Trophoblast cell (in vitro differentiated cells and primary cell): ENCODE measurements at regions not wholly inside any gene's neighbourhood (a gene's known extent, or its start where the extent isn't known, plus 50 kb on each side); places are given as distances from the start of the nearest gene placed in this dataset.

Experiments used
- DNase-seq, 2 donors: peaks; one replicate each; pipeline ENCODE4 v3.0.0-alpha.2; 2016
- H2AFZ ChIP-seq: 2 replicates; pipeline ENCODE4 v1.6.1; 2013; ENCODE audit warnings: low read length, moderate library complexity, mild to moderate bottlenecking; ENCODE audit not compliant: insufficient read depth, poor library complexity
- H2AK5ac ChIP-seq: 2 replicates; pipeline ENCODE4 v1.6.1; 2013; ENCODE audit warnings: mild to moderate bottlenecking, low read length
- H2BK120ac ChIP-seq: 2 replicates; pipeline ENCODE4 v1.6.1; 2013; ENCODE audit warnings: low read length, mild to moderate bottlenecking, moderate library complexity; ENCODE audit not compliant: insufficient read depth, poor library complexity
- H2BK12ac ChIP-seq: 2 replicates; pipeline ENCODE4 v1.6.1; 2013; ENCODE audit warnings: mild to moderate bottlenecking, low read length, moderate library complexity
- H2BK5ac ChIP-seq: 2 replicates; pipeline ENCODE4 v1.6.1; 2013; ENCODE audit warnings: low read length, low read depth, moderate library complexity, mild to moderate bottlenecking; ENCODE audit not compliant: poor library complexity
- H3K14ac ChIP-seq: 2 replicates; pipeline ENCODE4 v1.6.1; 2013; ENCODE audit warnings: mild to moderate bottlenecking, low read length
- H3K18ac ChIP-seq: 2 replicates; pipeline ENCODE4 v1.6.1; 2013; ENCODE audit warnings: mild to moderate bottlenecking, low read length
- H3K23ac ChIP-seq: 2 replicates; pipeline ENCODE4 v1.6.1; 2013; ENCODE audit warnings: low read length
- H3K27ac ChIP-seq: 2 replicates; pipeline ENCODE4 v1.5.1; 2013; ENCODE audit warnings: low read depth, mild to moderate bottlenecking, inconsistent platforms, low read length, moderate library complexity
- H3K27me3 ChIP-seq: 2 replicates; pipeline ENCODE4 v1.6.1; 2013; ENCODE audit warnings: inconsistent platforms, mild to moderate bottlenecking, low read length, moderate library complexity; ENCODE audit not compliant: insufficient read depth
- H3K36me3 ChIP-seq, 2 experiments: 1 replicate in 1 of 2; 2 replicates in 1 of 2; pipeline ENCODE4 v1.6.1; 2013; ENCODE audit warnings: low read length in 2 of 2, mild to moderate bottlenecking in 2 of 2, moderate library complexity in 1 of 2; ENCODE audit not compliant: insufficient read depth in 2 of 2, control insufficient read depth in 1 of 2
- H3K4ac ChIP-seq: 2 replicates; pipeline ENCODE4 v1.6.1; 2013; ENCODE audit warnings: low read depth, mild to moderate bottlenecking, low read length, moderate library complexity
- H3K4me1 ChIP-seq, 2 experiments: 1 replicate in 1 of 2; 2 replicates in 1 of 2; pipeline ENCODE4 v1.6.1; 2013; ENCODE audit warnings: low read length in 2 of 2, mild to moderate bottlenecking in 2 of 2, moderate library complexity in 1 of 2; ENCODE audit not compliant: insufficient read depth in 2 of 2, control insufficient read depth in 1 of 2
- H3K4me2 ChIP-seq: 2 replicates; pipeline ENCODE4 v1.6.1; 2013; ENCODE audit warnings: inconsistent platforms, mild to moderate bottlenecking, low read length, moderate library complexity
- H3K4me3 ChIP-seq: 2 replicates; pipeline ENCODE4 v1.5.1; 2013; ENCODE audit warnings: mild to moderate bottlenecking, low read depth, low read length, inconsistent platforms
- H3K79me1 ChIP-seq: one replicate; pipeline ENCODE4 v1.6.1; 2013; ENCODE audit warnings: low read length
- H3K79me2 ChIP-seq: 2 replicates; pipeline ENCODE4 v1.6.1; 2013; ENCODE audit warnings: low read length, mild to moderate bottlenecking; ENCODE audit not compliant: control insufficient read depth, insufficient read depth, poor library complexity
- H3K9ac ChIP-seq: 2 replicates; pipeline ENCODE4 v1.6.1; 2013; ENCODE audit warnings: mild to moderate bottlenecking, low read length
- H3K9me3 ChIP-seq: 2 replicates; pipeline ENCODE4 v1.6.1; 2013; ENCODE audit warnings: low read depth, mild to moderate bottlenecking, control low read depth, inconsistent platforms, low read length; ENCODE audit not compliant: insufficient read depth
- H4K12ac ChIP-seq: 2 replicates; pipeline ENCODE4 v1.6.1; 2013; ENCODE audit warnings: low read depth, mild to moderate bottlenecking, low read length, moderate library complexity
- H4K8ac ChIP-seq: 2 replicates; pipeline ENCODE4 v1.6.1; 2013; ENCODE audit warnings: low read depth, mild to moderate bottlenecking, low read length, moderate library complexity
- H4K91ac ChIP-seq: one replicate; pipeline ENCODE4 v1.6.1; 2013; ENCODE audit warnings: low read depth, mild to moderate bottlenecking, low read length, moderate library complexity
- WGBS: extraction: QIAGEN DNeasy Blood & Tissue Kit; methylation state at CpG from one replicate; pipeline ENCODE4 v1.1.7; 2013; ENCODE audit warnings: missing lambda C conversion rate; ENCODE audit not compliant: insufficient read length, insufficient coverage; ENCODE audit errors: extremely low coverage; 5-methylcytosine and 5-hydroxymethylcytosine counted together

- Histone ChIP-seq H3K27me3 (no peaks in the 10 kb centered on the region), H3K18ac (no peak overlapping the region), H4K91ac (no peak overlapping the region), H4K8ac (no peak overlapping the region), H3K79me1 (no peaks in the 10 kb centered on the region), H2AK5ac (no peak overlapping the region), H3K36me3 (no peaks in the 10 kb centered on the region), H3K9ac (no peak overlapping the region), H3K23ac (no peak overlapping the region), H3K4me1 (no peaks in the 10 kb centered on the region), H3K79me2 (no peaks in the 10 kb centered on the region), H3K4me2 (no peak overlapping the region), H3K9me3 (peaks cover 4% of the 10 kb centered on the region), H2BK12ac (no peak overlapping the region), H2AFZ (no peak overlapping the region), H4K12ac (no peak overlapping the region), H3K27ac (no peak overlapping the region), H3K4me3 (no peak overlapping the region), H3K14ac (no peak overlapping the region), H2BK120ac (no peak overlapping the region), H2BK5ac (no peak overlapping the region), H3K4ac (no peak overlapping the region)
- WGBS: no CpG with 5 or more reads among the region's 4 CpGs
- no peak for DNase-seq
Measured at GRCh38 chr3:87727783-87728182, 331.0 kb downstream of the CGGBP1 start.

- Histone ChIP-seq H3K27ac (no peak overlapping the region), H2BK5ac (no peak overlapping the region), H3K79me2 (no peaks in the 10 kb centered on the region), H2AFZ (no peak overlapping the region), H3K14ac (no peak overlapping the region), H3K36me3 (no peaks in the 10 kb centered on the region), H3K4me1 (no peaks in the 10 kb centered on the region), H4K8ac (no peak overlapping the region), H3K4ac (no peak overlapping the region), H4K12ac (no peak overlapping the region), H4K91ac (no peak overlapping the region), H3K4me3 (no peak overlapping the region), H3K18ac (no peak overlapping the region), H3K4me2 (no peak overlapping the region), H3K79me1 (no peaks in the 10 kb centered on the region), H3K9me3 (no peaks in the 10 kb centered on the region), H2BK120ac (no peak overlapping the region), H3K27me3 (no peaks in the 10 kb centered on the region), H3K9ac (no peak overlapping the region), H3K23ac (no peak overlapping the region), H2BK12ac (no peak overlapping the region), H2AK5ac (no peak overlapping the region)
- no CpG with 5 or more reads among the region's 2 CpGs for WGBS
- no peak for DNase-seq
Measured at GRCh38 chr3:87719060-87719459, 339.7 kb downstream of the CGGBP1 start.

DNA sequence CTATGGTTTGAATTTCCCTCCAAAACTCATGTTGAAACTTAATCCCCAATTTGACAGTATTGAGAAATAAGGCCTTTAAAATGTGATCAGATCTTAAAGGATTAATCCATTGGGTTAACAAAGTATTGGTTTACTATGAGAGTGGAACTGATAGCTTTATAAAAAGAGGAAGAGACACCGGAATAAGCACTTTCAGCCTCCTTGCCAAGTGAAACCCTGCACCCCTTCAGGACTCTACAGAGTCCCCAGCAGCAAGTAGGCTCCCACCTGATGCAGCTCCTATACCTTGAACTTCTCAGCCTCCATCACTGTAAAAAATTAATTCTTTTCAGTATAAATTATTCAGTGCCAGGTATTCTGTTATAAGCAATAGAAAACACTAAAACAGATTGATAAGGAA is 348.3 kb downstream of the CGGBP1 start:
- Histone ChIP-seq H4K8ac (no peak overlapping the region), H2AK5ac (no peak overlapping the region), H3K27ac (no peak overlapping the region), H3K4me3 (no peak overlapping the region), H2BK120ac (no peak overlapping the region), H3K18ac (no peak overlapping the region), H3K27me3 (no peaks in the 10 kb centered on the region), H3K9me3 (no peaks in the 10 kb centered on the region), H3K36me3 (no peaks in the 10 kb centered on the region), H3K14ac (no peak overlapping the region), H4K12ac (no peak overlapping the region), H2BK5ac (no peak overlapping the region), H3K4me2 (no peak overlapping the region), H3K4me1 (no peaks in the 10 kb centered on the region), H2AFZ (no peak overlapping the region), H3K9ac (no peak overlapping the region), H3K79me1 (no peaks in the 10 kb centered on the region), H2BK12ac (no peak overlapping the region), H3K79me2 (no peaks in the 10 kb centered on the region), H3K4ac (no peak overlapping the region), H3K23ac (no peak overlapping the region), H4K91ac (no peak overlapping the region)
- WGBS: no CpG with 5 or more reads among the region's 1 CpG
- no peak for DNase-seq

- no peak overlapping the region for H3K14ac ChIP-seq
- H2BK120ac ChIP-seq: no peak overlapping the region
- no peaks in the 10 kb centered on the region for H3K36me3 ChIP-seq
- no peak overlapping the region for H4K91ac ChIP-seq
- H3K9me3 ChIP-seq: no peaks in the 10 kb centered on the region
- H3K27ac ChIP-seq: no peak overlapping the region
- H2BK12ac ChIP-seq: no peak overlapping the region
- H2AFZ ChIP-seq: no peak overlapping the region
- no peak overlapping the region for H2BK5ac ChIP-seq
- H3K9ac ChIP-seq: no peak overlapping the region
- H3K23ac ChIP-seq: no peak overlapping the region
- no peak overlapping the region for H4K8ac ChIP-seq
- no peak overlapping the region for H3K4me3 ChIP-seq
- H3K79me2 ChIP-seq: no peaks in the 10 kb centered on the region
- no peak overlapping the region for H3K18ac ChIP-seq
- no peak overlapping the region for H2AK5ac ChIP-seq
- H3K27me3 ChIP-seq: no peaks in the 10 kb centered on the region
- no peak overlapping the region for H3K4me2 ChIP-seq
- H3K79me1 ChIP-seq: no peaks in the 10 kb centered on the region
- DNase-seq: no peak
- no peak overlapping the region for H3K4ac ChIP-seq
- no peaks in the 10 kb centered on the region for H3K4me1 ChIP-seq
- H4K12ac ChIP-seq: no peak overlapping the region
Measured at GRCh38 chr3:87710028-87710427, 348.8 kb downstream of the CGGBP1 start.
